Liver (tissue), 3 donors: ENCODE measurements at regions not wholly inside any gene's neighbourhood (a gene's known extent, or its start where the extent isn't known, plus 50 kb on each side); places are given as distances from the start of the nearest gene placed in this dataset.

Experiments used
- RAD21 ChIP-seq, 2 donors: IDR thresholded peaks; 2 replicates each; pipeline ENCODE4 v1.6.1; 2016; ENCODE audit warnings: antibody characterized with exemption in 2 of 2, mild to moderate bottlenecking in 2 of 2
- RXRA ChIP-seq, 2 donors: IDR thresholded peaks; 2 replicates each; pipeline ENCODE4 v1.6.1; 2017 to 2018; ENCODE audit warnings: antibody characterized with exemption in 2 of 2, mild to moderate bottlenecking in 1 of 2
- SP1 ChIP-seq: IDR thresholded peaks from 2 replicates; pipeline ENCODE4 v1.6.1; 2018; ENCODE audit warnings: antibody characterized with exemption, mild to moderate bottlenecking
- YY1 ChIP-seq: IDR thresholded peaks from 2 replicates; pipeline ENCODE4 v1.6.1; 2016; ENCODE audit warnings: antibody characterized with exemption, mild to moderate bottlenecking
- TF ChIP-seq, protein P1 (sequence below): fragments of 150-350 bp; IDR thresholded peaks from 2 replicates; pipeline ENCODE4 v1.5.1; 2017; ENCODE audit warnings: improper control_type of control experiment, low read depth, low read length; ENCODE audit not compliant: missing input control
- TF ChIP-seq, protein P2 (sequence below): IDR thresholded peaks from 2 replicates; pipeline ENCODE4 v1.6.1; 2016; ENCODE audit warnings: antibody characterized with exemption
- donor health status: healthy.
- donor health status: healthy.

DNA sequence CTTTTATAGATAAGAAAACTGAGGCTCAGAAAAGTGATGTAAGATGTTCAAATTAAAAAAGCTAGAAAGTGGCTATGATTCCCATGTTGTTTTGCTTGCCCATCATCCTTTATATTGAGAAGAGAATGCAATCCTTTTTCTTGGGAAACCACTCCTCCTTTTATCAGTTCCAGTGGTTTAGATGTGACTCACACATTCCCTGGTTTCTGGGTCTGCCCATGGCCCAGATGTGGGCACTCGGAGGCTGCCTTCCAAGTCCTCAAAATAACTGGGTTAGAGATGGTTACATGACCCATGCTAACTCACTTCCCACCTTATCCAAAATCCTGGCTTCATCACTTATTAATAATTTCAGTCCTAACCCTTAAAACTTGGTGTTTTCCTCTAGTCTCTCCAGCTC lies 550.0 kb downstream of the MDFIC start:
- TF ChIP-seq, protein P1, sequence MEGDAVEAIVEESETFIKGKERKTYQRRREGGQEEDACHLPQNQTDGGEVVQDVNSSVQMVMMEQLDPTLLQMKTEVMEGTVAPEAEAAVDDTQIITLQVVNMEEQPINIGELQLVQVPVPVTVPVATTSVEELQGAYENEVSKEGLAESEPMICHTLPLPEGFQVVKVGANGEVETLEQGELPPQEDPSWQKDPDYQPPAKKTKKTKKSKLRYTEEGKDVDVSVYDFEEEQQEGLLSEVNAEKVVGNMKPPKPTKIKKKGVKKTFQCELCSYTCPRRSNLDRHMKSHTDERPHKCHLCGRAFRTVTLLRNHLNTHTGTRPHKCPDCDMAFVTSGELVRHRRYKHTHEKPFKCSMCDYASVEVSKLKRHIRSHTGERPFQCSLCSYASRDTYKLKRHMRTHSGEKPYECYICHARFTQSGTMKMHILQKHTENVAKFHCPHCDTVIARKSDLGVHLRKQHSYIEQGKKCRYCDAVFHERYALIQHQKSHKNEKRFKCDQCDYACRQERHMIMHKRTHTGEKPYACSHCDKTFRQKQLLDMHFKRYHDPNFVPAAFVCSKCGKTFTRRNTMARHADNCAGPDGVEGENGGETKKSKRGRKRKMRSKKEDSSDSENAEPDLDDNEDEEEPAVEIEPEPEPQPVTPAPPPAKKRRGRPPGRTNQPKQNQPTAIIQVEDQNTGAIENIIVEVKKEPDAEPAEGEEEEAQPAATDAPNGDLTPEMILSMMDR = no peak
- TF ChIP-seq SP1 = no peak
- TF ChIP-seq RXRA (IDR thresholded peaks at IDR 0.05) = no peak
- no peak for TF ChIP-seq RAD21 (IDR thresholded peaks at IDR 0.05)
- TF ChIP-seq YY1 = no peak
- TF ChIP-seq, protein P2, sequence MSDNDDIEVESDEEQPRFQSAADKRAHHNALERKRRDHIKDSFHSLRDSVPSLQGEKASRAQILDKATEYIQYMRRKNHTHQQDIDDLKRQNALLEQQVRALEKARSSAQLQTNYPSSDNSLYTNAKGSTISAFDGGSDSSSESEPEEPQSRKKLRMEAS = no peak
